ENCODE measurements at regions not wholly inside any gene's neighbourhood (a gene's known extent, or its start where the extent isn't known, plus 50 kb on each side); places are given as distances from the start of the nearest gene placed in this dataset.

- Mint-ChIP-seq H3K27me3 (ENCODE audit: low read depth) (no peaks in the 10 kb centered on the region), H3K4me3 (no peak overlapping the region), H3K9me3 (ENCODE audit: insufficient read depth) (no peaks in the 10 kb centered on the region), H3K27ac (peak overlapping the region; percentile 92), H3K4me1 (ENCODE audit: low read depth) (peaks cover 57% of the 10 kb centered on the region), H3K36me3 (ENCODE audit: low read depth) (no peaks in the 10 kb centered on the region)
- DNase-seq (no peak), ATAC-seq (no peak)
- CTCF ChIA-PET: no interaction called here
- POLR2A ChIA-PET: no interaction called here
Measured at GRCh38 chr14:105863296-105864108, 337.1 kb downstream of the TMEM121 start.

- peaks cover 56% of the 10 kb centered on the region for H3K4me1 Mint-ChIP-seq (ENCODE audit: low read depth)
Measured at GRCh38 chr14:105864116-105864515, 337.7 kb downstream of the TMEM121 start.

GRCh38 chr14:105864651-105865265 lies 338.4 kb downstream of the TMEM121 start:
- POLR2A ChIA-PET: no interaction called here
- no peak for ATAC-seq
- CTCF ChIA-PET: no interaction called here
- peaks cover 50% of the 10 kb centered on the region for H3K4me1 Mint-ChIP-seq (ENCODE audit: low read depth)
- no peak for DNase-seq
- peak overlapping the region; percentile 68 for H3K27ac Mint-ChIP-seq
- H3K36me3 Mint-ChIP-seq (ENCODE audit: low read depth): no peaks in the 10 kb centered on the region
- no peaks in the 10 kb centered on the region for H3K27me3 Mint-ChIP-seq (ENCODE audit: low read depth)
- no peak overlapping the region for H3K4me3 Mint-ChIP-seq
- no peaks in the 10 kb centered on the region for H3K9me3 Mint-ChIP-seq (ENCODE audit: insufficient read depth)

More at GRCh38 chr14:105864116-105864515, 337.7 kb downstream of the TMEM121 start:
- Mint-ChIP-seq H3K27me3 (ENCODE audit: low read depth) (no peaks in the 10 kb centered on the region), H3K4me3 (no peak overlapping the region), H3K27ac (peak overlapping the region; percentile 65), H3K36me3 (ENCODE audit: low read depth) (no peaks in the 10 kb centered on the region), H3K9me3 (ENCODE audit: insufficient read depth) (no peaks in the 10 kb centered on the region)
- ATAC-seq (no peak), DNase-seq (no peak)
- POLR2A ChIA-PET: no interaction called here
- CTCF ChIA-PET: no interaction called here

GRCh38 chr14:105865266-105865903 lies 339.0 kb downstream of the TMEM121 start:
- H3K4me1 Mint-ChIP-seq (ENCODE audit: low read depth): peaks cover 44% of the 10 kb centered on the region
- DNase-seq (no peak), ATAC-seq (no peak)
- peak overlapping the region; percentile 68 for H3K27ac Mint-ChIP-seq
- no peaks in the 10 kb centered on the region for H3K36me3 Mint-ChIP-seq (ENCODE audit: low read depth)
- CTCF ChIA-PET: no interaction called here
- no peaks in the 10 kb centered on the region for H3K9me3 Mint-ChIP-seq (ENCODE audit: insufficient read depth)
- no peak overlapping the region for H3K4me3 Mint-ChIP-seq
- H3K27me3 Mint-ChIP-seq (ENCODE audit: low read depth): no peaks in the 10 kb centered on the region
- POLR2A ChIA-PET: no interaction called here

- Mint-ChIP-seq H3K4me1 (ENCODE audit: low read depth) (peaks cover 36% of the 10 kb centered on the region), H3K9me3 (ENCODE audit: insufficient read depth) (no peaks in the 10 kb centered on the region), H3K27me3 (ENCODE audit: low read depth) (peaks cover 2% of the 10 kb centered on the region), H3K27ac (no peak overlapping the region), H3K4me3 (no peak overlapping the region), H3K36me3 (ENCODE audit: low read depth) (no peaks in the 10 kb centered on the region)
- CTCF ChIA-PET: no interaction called here
- POLR2A ChIA-PET: no interaction called here
- DNase-seq (no peak), ATAC-seq (no peak)
Measured at GRCh38 chr14:105865904-105866840, 339.8 kb downstream of the TMEM121 start.

GRCh38 chr14:105866841-105867321 lies 340.5 kb downstream of the TMEM121 start:
- ChIA-PET CTCF (no interaction called here), POLR2A (no interaction called here)
- no peak overlapping the region for H3K4me3 Mint-ChIP-seq
- H3K36me3 Mint-ChIP-seq (ENCODE audit: low read depth): no peaks in the 10 kb centered on the region
- no peak overlapping the region for H3K27ac Mint-ChIP-seq
- DNase-seq: no peak
- H3K9me3 Mint-ChIP-seq (ENCODE audit: insufficient read depth): no peaks in the 10 kb centered on the region
- ATAC-seq: no peak
- peaks cover 9% of the 10 kb centered on the region for H3K27me3 Mint-ChIP-seq (ENCODE audit: low read depth)
- H3K4me1 Mint-ChIP-seq (ENCODE audit: low read depth): peaks cover 29% of the 10 kb centered on the region

- Mint-ChIP-seq H3K27me3 (ENCODE audit: low read depth) (peaks cover 19% of the 10 kb centered on the region), H3K4me3 (no peak overlapping the region), H3K9me3 (ENCODE audit: insufficient read depth) (no peaks in the 10 kb centered on the region), H3K4me1 (ENCODE audit: low read depth) (peaks cover 18% of the 10 kb centered on the region), H3K36me3 (ENCODE audit: low read depth) (no peaks in the 10 kb centered on the region), H3K27ac (no peak overlapping the region)
- ChIA-PET POLR2A (no interaction called here), CTCF (no interaction called here)
- DNase-seq: no peak
- no peak for ATAC-seq
Measured at GRCh38 chr14:105867961-105868599, 341.7 kb downstream of the TMEM121 start.

GRCh38 chr14:105871590-105871989 lies 345.2 kb downstream of the TMEM121 start:
- Mint-ChIP-seq H3K27me3 (ENCODE audit: low read depth) (peaks cover 46% of the 10 kb centered on the region), H3K4me1 (ENCODE audit: low read depth) (peaks cover 6% of the 10 kb centered on the region), H3K4me3 (no peak overlapping the region), H3K36me3 (ENCODE audit: low read depth) (peaks cover 1% of the 10 kb centered on the region), H3K27ac (no peak overlapping the region), H3K9me3 (ENCODE audit: insufficient read depth) (no peaks in the 10 kb centered on the region)
- no peak for ATAC-seq
- ChIA-PET POLR2A (no interaction called here), CTCF (interaction anchor here (0.6 kb wide), 1 partner anchor 41 kb away, joined by 4 read pairs; no protein-coding TSS in a partner anchor)
- no peak for DNase-seq

GRCh38 chr14:105873870-105874512 lies 347.6 kb downstream of the TMEM121 start:
- ATAC-seq: no peak
- H3K27me3 Mint-ChIP-seq (ENCODE audit: low read depth): peaks cover 47% of the 10 kb centered on the region
- POLR2A ChIA-PET: no interaction called here
- no peak overlapping the region for H3K27ac Mint-ChIP-seq
- DNase-seq: no peak
- H3K9me3 Mint-ChIP-seq (ENCODE audit: insufficient read depth): no peaks in the 10 kb centered on the region
- peaks cover 2% of the 10 kb centered on the region for H3K4me1 Mint-ChIP-seq (ENCODE audit: low read depth)
- CTCF ChIA-PET: no interaction called here
- no peak overlapping the region for H3K4me3 Mint-ChIP-seq
- H3K36me3 Mint-ChIP-seq (ENCODE audit: low read depth): peaks cover 1% of the 10 kb centered on the region

- no peak overlapping the region for H3K27ac Mint-ChIP-seq
- H3K4me1 Mint-ChIP-seq (ENCODE audit: low read depth): peaks cover 6% of the 10 kb centered on the region
- H3K27me3 Mint-ChIP-seq (ENCODE audit: low read depth): peaks cover 45% of the 10 kb centered on the region
- H3K36me3 Mint-ChIP-seq (ENCODE audit: low read depth): peaks cover 1% of the 10 kb centered on the region
- no peaks in the 10 kb centered on the region for H3K9me3 Mint-ChIP-seq (ENCODE audit: insufficient read depth)
- no peak for DNase-seq
- ATAC-seq: no peak
- no peak overlapping the region for H3K4me3 Mint-ChIP-seq
- CTCF ChIA-PET: no interaction called here
- POLR2A ChIA-PET: no interaction called here
Measured at GRCh38 chr14:105876158-105876557, 349.8 kb downstream of the TMEM121 start.

- Mint-ChIP-seq H3K27me3 (ENCODE audit: low read depth) (peaks cover 39% of the 10 kb centered on the region), H3K9me3 (ENCODE audit: insufficient read depth) (no peaks in the 10 kb centered on the region), H3K36me3 (ENCODE audit: low read depth) (peaks cover 1% of the 10 kb centered on the region), H3K4me3 (no peak overlapping the region), H3K27ac (no peak overlapping the region), H3K4me1 (ENCODE audit: low read depth) (peaks cover 6% of the 10 kb centered on the region)
- POLR2A ChIA-PET: no interaction called here
- no peak for DNase-seq
- CTCF ChIA-PET: no interaction called here
- ATAC-seq: no peak
Measured at GRCh38 chr14:105876829-105877228, 350.4 kb downstream of the TMEM121 start.

All from activated CD8-positive, alpha-beta T cell treated with anti-CD3 and anti-CD28 coated beads, Interleukin-2, amount 10 ng/mL, durations not matched to agents 7 days and 5 days (primary cell).